ENCODE measurements at regions not wholly inside any gene's neighbourhood (a gene's known extent, or its start where the extent isn't known, plus 50 kb on each side); places are given as distances from the start of the nearest gene placed in this dataset.

- TF ChIP-seq GATA3 (IDR thresholded peaks at IDR 0.05; ENCODE audit: low read depth, low read length) (no peak), GATA2 (IDR thresholded peaks at IDR 0.05; ENCODE audit: low read depth, low read length) (no peak)
Observed at GRCh38 chr1:47696404-47696736, 258.5 kb downstream of the FOXD2 start.

All from SH-SY5Y (cell line).